ENCODE measurements at regions not wholly inside any gene's neighbourhood (a gene's known extent, or its start where the extent isn't known, plus 50 kb on each side); places are given as distances from the start of the nearest gene placed in this dataset.

GRCh38 chr18:7370375-7370774 lies 139.5 kb downstream of the LRRC30 start:
- TF ChIP-seq, protein P1, sequence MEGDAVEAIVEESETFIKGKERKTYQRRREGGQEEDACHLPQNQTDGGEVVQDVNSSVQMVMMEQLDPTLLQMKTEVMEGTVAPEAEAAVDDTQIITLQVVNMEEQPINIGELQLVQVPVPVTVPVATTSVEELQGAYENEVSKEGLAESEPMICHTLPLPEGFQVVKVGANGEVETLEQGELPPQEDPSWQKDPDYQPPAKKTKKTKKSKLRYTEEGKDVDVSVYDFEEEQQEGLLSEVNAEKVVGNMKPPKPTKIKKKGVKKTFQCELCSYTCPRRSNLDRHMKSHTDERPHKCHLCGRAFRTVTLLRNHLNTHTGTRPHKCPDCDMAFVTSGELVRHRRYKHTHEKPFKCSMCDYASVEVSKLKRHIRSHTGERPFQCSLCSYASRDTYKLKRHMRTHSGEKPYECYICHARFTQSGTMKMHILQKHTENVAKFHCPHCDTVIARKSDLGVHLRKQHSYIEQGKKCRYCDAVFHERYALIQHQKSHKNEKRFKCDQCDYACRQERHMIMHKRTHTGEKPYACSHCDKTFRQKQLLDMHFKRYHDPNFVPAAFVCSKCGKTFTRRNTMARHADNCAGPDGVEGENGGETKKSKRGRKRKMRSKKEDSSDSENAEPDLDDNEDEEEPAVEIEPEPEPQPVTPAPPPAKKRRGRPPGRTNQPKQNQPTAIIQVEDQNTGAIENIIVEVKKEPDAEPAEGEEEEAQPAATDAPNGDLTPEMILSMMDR (IDR thresholded peaks at IDR 0.05; ENCODE audit: borderline replicate concordance, extremely low read depth, insufficient read depth) = no peak
- Histone ChIP-seq H3K9ac (ENCODE audit: low read length in 3 of 3) (peak overlapping the region in 1 of 3 donors; percentile 26), H3K27ac (ENCODE audit: low read depth in 2 of 2, low read length in 2 of 2) (peak overlapping the region; percentile 43 to 76), H3K4me1 (ENCODE audit: control insufficient read depth in 2 of 3, insufficient read depth in 2 of 3, low read depth in 1 of 3, low read length in 3 of 3) (no peaks in the 10 kb centered on the region), H3K36me3 (ENCODE audit: control insufficient read depth in 2 of 3, insufficient read depth in 3 of 3, low read length in 3 of 3) (no peaks in the 10 kb centered on the region), H3K27me3 (ENCODE audit: control insufficient read depth, insufficient read depth, low read length) (no peaks in the 10 kb centered on the region), H3K4me3 (ENCODE audit: low read length in 3 of 3) (no peak overlapping the region), H3K9me3 (ENCODE audit: control insufficient read depth in 2 of 3, insufficient read depth in 1 of 3, low read length in 3 of 3) (no peaks in the 10 kb centered on the region)
- no peak for FAIRE-seq
- intact Hi-C loops (cut with DNase I) = no loop called here
- DNase-seq = peak in 3 of 5 donors; percentile 57 to 68 (median 57)

DNA sequence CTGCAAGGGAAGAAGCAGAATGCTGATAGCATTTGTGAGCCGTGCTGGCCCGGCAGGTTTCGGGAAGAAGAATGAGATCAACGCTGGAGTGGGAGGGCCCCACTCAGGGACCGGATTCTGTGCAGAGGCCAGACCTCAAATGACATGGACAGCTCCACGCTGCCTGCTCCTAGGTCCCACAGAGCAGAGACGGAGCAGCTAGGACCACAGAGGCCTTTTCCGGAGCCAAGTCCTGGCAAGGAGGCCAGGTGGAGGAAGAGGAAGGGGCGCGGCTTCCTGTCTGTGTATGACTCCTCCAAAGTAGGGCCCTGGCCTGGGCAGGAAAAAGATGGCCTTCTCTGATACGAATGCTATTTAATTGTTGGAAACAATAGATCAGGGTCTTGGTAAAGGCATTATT lies 139.9 kb downstream of the LRRC30 start:
- peak overlapping the region in 1 of 2 donors; percentile 43 for H3K27ac ChIP-seq (ENCODE audit: low read depth in 2 of 2, low read length in 2 of 2)
- no peaks in the 10 kb centered on the region for H3K9me3 ChIP-seq (ENCODE audit: control insufficient read depth in 2 of 3, insufficient read depth in 1 of 3, low read length in 3 of 3)
- H3K9ac ChIP-seq (ENCODE audit: low read length in 3 of 3) = no peak overlapping the region
- no peak overlapping the region for H3K4me3 ChIP-seq (ENCODE audit: low read length in 3 of 3)
- intact Hi-C loops (cut with DNase I) = no loop called here
- DNase-seq = peak; percentile 27 to 85 (median 59)
- no peaks in the 10 kb centered on the region for H3K27me3 ChIP-seq (ENCODE audit: control insufficient read depth, insufficient read depth, low read length)
- no peaks in the 10 kb centered on the region for H3K4me1 ChIP-seq (ENCODE audit: control insufficient read depth in 2 of 3, insufficient read depth in 2 of 3, low read depth in 1 of 3, low read length in 3 of 3)
- H3K36me3 ChIP-seq (ENCODE audit: control insufficient read depth in 2 of 3, insufficient read depth in 3 of 3, low read length in 3 of 3) = no peaks in the 10 kb centered on the region
- TF ChIP-seq, protein P1 (IDR thresholded peaks at IDR 0.05; ENCODE audit: borderline replicate concordance, extremely low read depth, insufficient read depth) = no peak
- no peak for FAIRE-seq

- TF ChIP-seq, protein P1 (IDR thresholded peaks at IDR 0.05; ENCODE audit: borderline replicate concordance, extremely low read depth, insufficient read depth) = no peak
- Histone ChIP-seq H3K27me3 (ENCODE audit: control insufficient read depth, insufficient read depth, low read length) (no peaks in the 10 kb centered on the region), H3K9ac (ENCODE audit: low read length in 3 of 3) (no peak overlapping the region), H3K4me1 (ENCODE audit: control insufficient read depth in 2 of 3, insufficient read depth in 2 of 3, low read depth in 1 of 3, low read length in 3 of 3) (no peaks in the 10 kb centered on the region), H3K9me3 (ENCODE audit: control insufficient read depth in 2 of 3, insufficient read depth in 1 of 3, low read length in 3 of 3) (peaks cover 0 to 6% (median 0%) of the 10 kb centered on the region in 3 donors), H3K36me3 (ENCODE audit: control insufficient read depth in 2 of 3, insufficient read depth in 3 of 3, low read length in 3 of 3) (no peaks in the 10 kb centered on the region), H3K27ac (ENCODE audit: low read depth in 2 of 2, low read length in 2 of 2) (no peak overlapping the region), H3K4me3 (ENCODE audit: low read length in 3 of 3) (no peak overlapping the region)
- intact Hi-C loops (cut with DNase I) = no loop called here
- no peak for FAIRE-seq
- DNase-seq = no peak
Observed at GRCh38 chr18:7373441-7373840, 142.6 kb downstream of the LRRC30 start.

GRCh38 chr18:7381307-7381706 lies 150.4 kb downstream of the LRRC30 start:
- Histone ChIP-seq H3K27me3 (ENCODE audit: control insufficient read depth, insufficient read depth, low read length) (no peaks in the 10 kb centered on the region), H3K4me3 (ENCODE audit: low read length in 3 of 3) (no peak overlapping the region), H3K9ac (ENCODE audit: low read length in 3 of 3) (no peak overlapping the region), H3K36me3 (ENCODE audit: control insufficient read depth in 2 of 3, insufficient read depth in 3 of 3, low read length in 3 of 3) (no peaks in the 10 kb centered on the region), H3K9me3 (ENCODE audit: control insufficient read depth in 2 of 3, insufficient read depth in 1 of 3, low read length in 3 of 3) (peaks cover 0 to 6% (median 0%) of the 10 kb centered on the region in 3 donors), H3K4me1 (ENCODE audit: control insufficient read depth in 2 of 3, insufficient read depth in 2 of 3, low read depth in 1 of 3, low read length in 3 of 3) (no peaks in the 10 kb centered on the region), H3K27ac (ENCODE audit: low read depth in 2 of 2, low read length in 2 of 2) (no peak overlapping the region)
- FAIRE-seq = no peak
- intact Hi-C loops (cut with DNase I) = no loop called here
- DNase-seq = no peak
- TF ChIP-seq, protein P1 (IDR thresholded peaks at IDR 0.05; ENCODE audit: borderline replicate concordance, extremely low read depth, insufficient read depth) = no peak
